SK-N-SH (cell line): ENCODE measurements at regions not wholly inside any gene's neighbourhood (a gene's known extent, or its start where the extent isn't known, plus 50 kb on each side); places are given as distances from the start of the nearest gene placed in this dataset.

Experiments
- CTCF ChIA-PET: fragments of 300-600, 350-600 bp; formaldehyde crosslinking; extraction: SDS; loops from one replicate; lab custom pipeline; 2021; lab: Yijun Ruan, JAX
- POLR2A ChIA-PET: fragments of 350-600 bp; sonication (Branson Sonifier 250); formaldehyde crosslinking; extraction: SDS; loops from one replicate; lab custom pipeline; 2020; ENCODE audit warnings: antibody characterized with exemption, inconsistent platforms; lab: Yijun Ruan, JAX
- DNase-seq: peaks from one replicate; pipeline ENCODE4 v3.0.0; 2012
- H2AFZ ChIP-seq: fragments of 200-600 bp; sonication (generic); 2 replicates; pipeline ENCODE4 v1.8.1; 2016; ENCODE audit warnings: antibody characterized with exemption, mild to moderate bottlenecking, low read depth
- H3F3A ChIP-seq: fragments of 200-600 bp; sonication (generic); replicated peaks from 2 replicates; pipeline ENCODE3; 2016; ENCODE audit warnings: antibody characterized with exemption, mild to moderate bottlenecking; ENCODE audit not compliant: insufficient read depth
- H3K27ac ChIP-seq, 2 experiments: fragments of 200-500 bp in 1 of 2; fragments of 200-600 bp in 1 of 2; sonication (Bioruptor generic) in 1 of 2; sonication (generic), shearing (Covaris generic) in 1 of 2; 2 replicates each; pipeline versions ENCODE4 v1.5.1 to v1.6.1; 2014 to 2016; ENCODE audit warnings: low read depth in 2 of 2, inconsistent platforms in 1 of 2, low read length in 1 of 2, mild to moderate bottlenecking in 1 of 2, mixed read lengths in 1 of 2
- H3K27me3 ChIP-seq: fragments of 200-600 bp; sonication (generic), shearing (Covaris generic); 2 replicates; pipeline ENCODE4 v1.6.1; 2016; ENCODE audit warnings: mixed run types; ENCODE audit not compliant: insufficient read depth
- H3K36me3 ChIP-seq, 2 experiments: fragments of 200-500 bp in 1 of 2; fragments of 200-600 bp in 1 of 2; sonication (Bioruptor generic) in 1 of 2; sonication (generic) in 1 of 2; replicated peaks in 1 of 2; 2 replicates each; pipeline versions ENCODE3 to v1.5.1; 2014 to 2016; ENCODE audit warnings: low read length in 1 of 2, mild to moderate bottlenecking in 1 of 2; ENCODE audit not compliant: insufficient read depth in 2 of 2, control insufficient read depth in 1 of 2
- H3K4me1 ChIP-seq, 2 experiments: fragments of 200-500 bp in 1 of 2; fragments of 200-600 bp in 1 of 2; sonication (Bioruptor generic) in 1 of 2; sonication (generic), shearing (Covaris generic) in 1 of 2; 2 replicates each; pipeline versions ENCODE4 v1.5.1 to v1.6.1; 2014 to 2016; ENCODE audit warnings: low read depth in 1 of 2, low read length in 1 of 2, mixed run types in 1 of 2; ENCODE audit not compliant: insufficient read depth in 2 of 2, control insufficient read depth in 1 of 2
- H3K4me2 ChIP-seq: fragments of 200-600 bp; sonication (generic), shearing (Covaris generic); 2 replicates; pipeline ENCODE4 v1.6.1; 2017; ENCODE audit warnings: mixed run types
- H3K4me3 ChIP-seq, 2 experiments: fragments of 200-500 bp in 1 of 2; fragments of 200-600 bp in 1 of 2; sonication (Bioruptor generic) in 1 of 2; sonication (generic), shearing (Covaris generic) in 1 of 2; 2 replicates each; pipeline versions ENCODE4 v1.5.1 to v1.8.1; 2014 to 2016; ENCODE audit warnings: low read depth in 2 of 2, inconsistent platforms in 1 of 2, low read length in 1 of 2, mild to moderate bottlenecking in 1 of 2, mixed read lengths in 1 of 2, moderate library complexity in 1 of 2
- H3K79me2 ChIP-seq: fragments of 200-600 bp; sonication (generic); 2 replicates; pipeline ENCODE4 v1.8.1; 2017; ENCODE audit warnings: mild to moderate bottlenecking; ENCODE audit not compliant: insufficient read depth
- H3K9ac ChIP-seq: fragments of 200-600 bp; sonication (generic); 2 replicates; pipeline ENCODE4 v1.6.1; 2017; ENCODE audit warnings: mixed run types
- H3K9me2 ChIP-seq: fragments of 200-600 bp; sonication (generic); 2 replicates; pipeline ENCODE4 v1.6.1; 2017; ENCODE audit warnings: mixed run types
- H3K9me3 ChIP-seq: fragments of 200-600 bp; sonication (generic); 2 replicates; pipeline ENCODE4 v1.6.1; 2017; ENCODE audit warnings: mixed run types, mild to moderate bottlenecking, moderate library complexity
- H4K20me1 ChIP-seq: fragments of 200-600 bp; sonication (generic); 2 replicates; pipeline ENCODE4 v1.6.1; 2017; ENCODE audit warnings: mild to moderate bottlenecking, mixed run types; ENCODE audit not compliant: insufficient read depth
- CTCF ChIP-seq: fragments of 200-600 bp; sonication (generic); IDR thresholded peaks from 2 replicates; pipeline ENCODE4 v1.6.1; 2017; ENCODE audit warnings: antibody characterized with exemption, mild to moderate bottlenecking, moderate library complexity
- ELF1 ChIP-seq: IDR thresholded peaks from 2 replicates; pipeline ENCODE4 v1.4.0; 2012
- EP300 ChIP-seq, 2 experiments: IDR thresholded peaks; 2 replicates each; pipeline versions ENCODE4 v1.4.0 to v1.6.1; 2012; ENCODE audit warnings: borderline replicate concordance in 1 of 2, low read depth in 1 of 2, low read length in 1 of 2
- FOXJ3 ChIP-seq: sonication (generic); formaldehyde crosslinking; IDR thresholded peaks from 2 replicates; pipeline ENCODE4 v1.5.1; 2020; ENCODE audit warnings: mild to moderate bottlenecking, missing genetic modification reagents
- FOXM1 ChIP-seq: IDR thresholded peaks from 2 replicates; pipeline ENCODE4 v1.4.0; 2012; ENCODE audit warnings: low read depth, mild to moderate bottlenecking
- MEF2A ChIP-seq: IDR thresholded peaks from 2 replicates; pipeline ENCODE4 v1.4.0; 2012; ENCODE audit warnings: low read depth, borderline replicate concordance
- RAD21 ChIP-seq: IDR thresholded peaks from 2 replicates; pipeline ENCODE4 v1.6.1; 2012; ENCODE audit warnings: mild to moderate bottlenecking, low read length
- TEAD4 ChIP-seq: IDR thresholded peaks from 2 replicates; pipeline ENCODE4 v1.4.0; 2012; ENCODE audit warnings: mild to moderate bottlenecking, borderline replicate concordance; ENCODE audit not compliant: insufficient read depth
- USF2 ChIP-seq: fragments of 150-350 bp; IDR thresholded peaks from 2 replicates; pipeline ENCODE4 v1.6.1; 2017; ENCODE audit warnings: antibody characterized with exemption, low read length, low read depth, borderline replicate concordance
- WGBS: methylation state at CpG from one replicate; pipeline ENCODE4 v1.1.6; 2017; ENCODE audit warnings: low lambda C conversion rate; 5-methylcytosine and 5-hydroxymethylcytosine counted together

GRCh38 chr5:167967494-167968177, 323.8 kb upstream of the WWC1 start:
- no peak for TF ChIP-seq USF2
- no peak for TF ChIP-seq EP300 (IDR thresholded peaks at IDR 0.05; ENCODE audit: borderline replicate concordance in 1 of 2, low read depth in 1 of 2, low read length in 1 of 2)
- no peak for TF ChIP-seq RAD21
- no peak for TF ChIP-seq FOXJ3
- no peak for TF ChIP-seq CTCF
- no peak for TF ChIP-seq ELF1
- no peak for TF ChIP-seq FOXM1
- no peaks in the 10 kb centered on the region; a peak in 1 of 4 replicates for H3K4me1 ChIP-seq
- H3K79me2 ChIP-seq = no peaks in the 10 kb centered on the region
- POLR2A ChIA-PET = no interaction called here
- H3K9me2 ChIP-seq = no peaks in the 10 kb centered on the region
- no peaks in the 10 kb centered on the region for H3K36me3 ChIP-seq
- no peak overlapping the region for H2AFZ ChIP-seq
- no peaks in the 10 kb centered on the region for H3K27me3 ChIP-seq
- no peaks in the 10 kb centered on the region for H3K9me3 ChIP-seq
- no peak overlapping the region for H3K9ac ChIP-seq
- no peak overlapping the region for H3K4me2 ChIP-seq
- DNase-seq = no peak
- no peaks in the 10 kb centered on the region for H4K20me1 ChIP-seq
- WGBS = 57% methylated on average over 7 of the region's 7 CpGs
- no peak overlapping the region for H3K4me3 ChIP-seq
- CTCF ChIA-PET = interaction anchor here (0.9 to 1.0 kb wide), 2 partner anchors 51 to 98 kb away, joined by 3 read pairs; no protein-coding TSS in a partner anchor
- H3K27ac ChIP-seq = no peak overlapping the region
- no peaks in the 10 kb centered on the region for H3F3A ChIP-seq

GRCh38 chr5:167968837-167969236, 322.6 kb upstream of the WWC1 start:
- WGBS = 31% methylated on average over 4 of the region's 4 CpGs
- POLR2A ChIA-PET = no interaction called here

More at GRCh38 chr5:167968837-167969236, 322.6 kb upstream of the WWC1 start:
- CTCF ChIA-PET = interaction anchor here (0.6 kb wide), 1 partner anchor 34 kb away, joined by 3 read pairs; no protein-coding TSS in a partner anchor
- H3K9me3 ChIP-seq = no peaks in the 10 kb centered on the region
- no peak overlapping the region for H3K9ac ChIP-seq
- no peaks in the 10 kb centered on the region for H3K79me2 ChIP-seq
- H2AFZ ChIP-seq = no peak overlapping the region
- H3K4me2 ChIP-seq = no peak overlapping the region
- H3K27me3 ChIP-seq = no peaks in the 10 kb centered on the region
- no peak overlapping the region for H3K4me3 ChIP-seq
- TF ChIP-seq CTCF (no peak), TEAD4 (no peak), MEF2A (no peak)
- no peaks in the 10 kb centered on the region; a peak in 1 of 4 replicates for H3K4me1 ChIP-seq
- H4K20me1 ChIP-seq = no peaks in the 10 kb centered on the region
- no peak overlapping the region for H3K27ac ChIP-seq
- H3K36me3 ChIP-seq = no peaks in the 10 kb centered on the region
- no peaks in the 10 kb centered on the region for H3F3A ChIP-seq
- H3K9me2 ChIP-seq = no peaks in the 10 kb centered on the region
- DNase-seq = no peak
